Hindlimb muscle (tissue), 1 donor: ENCODE measurements at regions not wholly inside any gene's neighbourhood (a gene's known extent, or its start where the extent isn't known, plus 50 kb on each side); places are given as distances from the start of the nearest gene placed in this dataset.

Source experiments
- DNase-seq: peaks from one replicate; pipeline ENCODE4 v3.0.0-alpha.2; 2013

GRCh38 chr2:181307203-181307991, 149.8 kb upstream of the ITGA4 start:
- no peak for DNase-seq

GRCh38 chr2:181308766-181309515, 148.2 kb upstream of the ITGA4 start:
- no peak for DNase-seq

- no peak for DNase-seq
Observed at GRCh38 chr2:181309586-181309985, 147.6 kb upstream of the ITGA4 start.

- DNase-seq, result no peak
Observed at GRCh38 chr2:181310967-181311366, 146.2 kb upstream of the ITGA4 start.

- no peak for DNase-seq
Observed at GRCh38 chr2:181311837-181312236, 145.3 kb upstream of the ITGA4 start.

- DNase-seq, result no peak
Observed at GRCh38 chr2:181312515-181312927, 144.7 kb upstream of the ITGA4 start.

- no peak for DNase-seq
Observed at GRCh38 chr2:181313845-181314244, 143.3 kb upstream of the ITGA4 start.

GRCh38 chr2:181314551-181314950, 142.6 kb upstream of the ITGA4 start:
- no peak for DNase-seq

- no peak for DNase-seq
Observed at GRCh38 chr2:181317511-181317910, 139.7 kb upstream of the ITGA4 start.

- DNase-seq, result no peak
Observed at GRCh38 chr2:181318504-181319280, 138.5 kb upstream of the ITGA4 start.

GRCh38 chr2:181319286-181319685, 137.9 kb upstream of the ITGA4 start:
- DNase-seq, result no peak

GRCh38 chr2:181320638-181321037, 136.5 kb upstream of the ITGA4 start:
- no peak for DNase-seq

GRCh38 chr2:181324912-181325311, 132.3 kb upstream of the ITGA4 start:
- no peak for DNase-seq

- DNase-seq, result no peak
Observed at GRCh38 chr2:181326661-181327060, 130.5 kb upstream of the ITGA4 start.

- no peak for DNase-seq
Observed at GRCh38 chr2:181330286-181330685, 126.9 kb upstream of the ITGA4 start.

- no peak for DNase-seq
Observed at GRCh38 chr2:181332044-181332605, 125.1 kb upstream of the ITGA4 start.

GRCh38 chr2:181334158-181334826, 122.9 kb upstream of the ITGA4 start:
- DNase-seq, result no peak

- DNase-seq, result no peak
Observed at GRCh38 chr2:181340891-181341290, 116.3 kb upstream of the ITGA4 start.

- no peak for DNase-seq
Observed at GRCh38 chr2:181341855-181342600, 115.2 kb upstream of the ITGA4 start.

GRCh38 chr2:181348107-181348837, 108.9 kb upstream of the ITGA4 start:
- DNase-seq, result no peak

GRCh38 chr2:181352158-181352557, 105.0 kb upstream of the ITGA4 start:
- no peak for DNase-seq
